ENCODE measurements at regions not wholly inside any gene's neighbourhood (a gene's known extent, or its start where the extent isn't known, plus 50 kb on each side); places are given as distances from the start of the nearest gene placed in this dataset.
"Not testable (repeated sequence)": the region's sequence is repeated elsewhere in the genome, so short reads cannot be mapped to it uniquely, and the experiment has no call there.

GRCh38 chr10:45249978-45250693 lies 65.3 kb downstream of the OR13A1 start:
- DNase-seq (ENCODE audit: low spot score), result no peak

GRCh38 chr10:45250694-45251075 lies 64.7 kb downstream of the OR13A1 start:
- DNase-seq (ENCODE audit: low spot score), result not testable (repeated sequence)

Measured in ureter (tissue), 1 donor.